GM12878 (cell line): ENCODE measurements at regions not wholly inside any gene's neighbourhood (a gene's known extent, or its start where the extent isn't known, plus 50 kb on each side); places are given as distances from the start of the nearest gene placed in this dataset.

Experiments used
- ATAC-seq: fragments of 200-7000 bp; cut with Tn5 transposase; 3 replicates; pipeline ENCODE4 v1.9.1; 2020; ENCODE audit warnings: mild to moderate bottlenecking, moderate library complexity
- BruUV-seq: library from RNA; stranded (reverse); fragments of 400-500 nt; replicated peaks from 2 replicates; lab custom pipeline; 2021; lab: Mats Ljungman, UMichigan
- CTCF ChIA-PET: fragments of 300-600 bp; sonication (Branson Sonifier 250); formaldehyde crosslinking; extraction: SDS; loops from one replicate; lab custom pipeline; 2021; ENCODE audit warnings: inconsistent platforms; lab: Yijun Ruan, JAX
- POLR2A ChIA-PET: fragments of 350-600 bp; formaldehyde crosslinking; extraction: SDS; loops from one replicate; lab custom pipeline; 2021; ENCODE audit warnings: inconsistent platforms; lab: Charles Lee
- RAD21 ChIA-PET: fragments of 300-600 bp; sonication (Branson Sonifier 250); formaldehyde crosslinking; loops from one replicate; lab custom pipeline; 2023; ENCODE audit warnings: antibody characterized with exemption; ENCODE audit not compliant: unreplicated experiment; lab: Charles Lee
- SMC1A ChIA-PET: fragments of 300-600 bp; sonication (Branson Sonifier 250); formaldehyde crosslinking; loops from one replicate; lab custom pipeline; 2023; ENCODE audit not compliant: unreplicated experiment, uncharacterized antibody; lab: Charles Lee
- DNase-seq: peaks from one replicate; pipeline ENCODE4 v3.0.0-alpha.2; 2011; ENCODE audit warnings: low read depth, low spot score
- FAIRE-seq: peaks from 3 replicates; lab custom pipeline; 2011; peaks lifted over from hg19 to GRCh38; lab: Jason Lieb, UNC
- H2AFZ ChIP-seq: 2 replicates; pipeline ENCODE4 v1.6.0; 2011; ENCODE audit warnings: low read depth, low read length, control low read depth; ENCODE audit not compliant: control insufficient read depth
- H3K27ac ChIP-seq: 2 replicates; pipeline ENCODE4 v1.5.1; 2011; ENCODE audit warnings: control low read depth; ENCODE audit not compliant: control insufficient read depth, insufficient read depth
- H3K27me3 ChIP-seq, 2 experiments: replicated peaks in 1 of 2; 2 replicates each; pipeline versions ENCODE4 v1.6.0 to v1.6.1; 2011; ENCODE audit warnings: low read length in 1 of 2; ENCODE audit not compliant: control insufficient read depth in 2 of 2, insufficient read depth in 2 of 2
- H3K36me3 ChIP-seq, 2 experiments: 2 replicates each; pipeline ENCODE4 v1.5.1; 2011; ENCODE audit warnings: low read length in 1 of 2; ENCODE audit not compliant: control insufficient read depth in 2 of 2, insufficient read depth in 2 of 2
- H3K4me1 ChIP-seq: 2 replicates; pipeline ENCODE4 v1.6.1; 2011; ENCODE audit warnings: mild to moderate bottlenecking, low read length, moderate library complexity, mixed read lengths; ENCODE audit not compliant: control insufficient read depth, insufficient read depth
- H3K4me2 ChIP-seq: 2 replicates; pipeline ENCODE4 v1.6.0; 2011; ENCODE audit warnings: control low read depth; ENCODE audit not compliant: control insufficient read depth, insufficient read depth
- H3K4me3 ChIP-seq: fragments of 200-600 bp; sonication (generic); 2 replicates; pipeline ENCODE4 v1.5.1; 2016
- H3K79me2 ChIP-seq: 2 replicates; pipeline ENCODE4 v1.6.0; 2011; ENCODE audit warnings: low read length; ENCODE audit not compliant: control insufficient read depth, insufficient read depth
- H3K9ac ChIP-seq: 2 replicates; pipeline ENCODE4 v1.8.0; 2011; ENCODE audit warnings: low read length, control low read depth, mixed read lengths; ENCODE audit not compliant: control insufficient read depth, insufficient read depth
- H3K9me3 ChIP-seq: replicated peaks from 3 replicates; pipeline ENCODE4 v1.5.1; 2011; ENCODE audit warnings: mild to moderate bottlenecking, low read length; ENCODE audit not compliant: control insufficient read depth, insufficient read depth
- H4K20me1 ChIP-seq: 2 replicates; pipeline ENCODE4 v1.6.0; 2011; ENCODE audit not compliant: control insufficient read depth, insufficient read depth
- JUNB ChIP-seq: IDR thresholded peaks from 2 replicates; pipeline ENCODE4 v1.6.1; 2016; ENCODE audit warnings: antibody characterized with exemption, mild to moderate bottlenecking
- KAT2A ChIP-seq: conservative IDR thresholded peaks from 2 replicates; pipeline ENCODE4 v1.6.1; 2011; ENCODE audit warnings: low read depth, low read length; ENCODE audit not compliant: control insufficient read depth
- RELA ChIP-seq: fragments of 450-650 bp; IDR thresholded peaks from 2 replicates; pipeline ENCODE4 v1.8.0; 2014; ENCODE audit warnings: borderline replicate concordance; ENCODE audit not compliant: partially characterized antibody
- SMARCA5 ChIP-seq: fragments of 450-650 bp; IDR thresholded peaks from 2 replicates; pipeline ENCODE4 v1.6.1; 2017; ENCODE audit warnings: mild to moderate bottlenecking
- TCF12 ChIP-seq: IDR thresholded peaks from 2 replicates; pipeline ENCODE4 v1.6.1; 2011; ENCODE audit warnings: low read depth, mild to moderate bottlenecking, low read length
- ZNF217 ChIP-seq: fragments of 450-650 bp; IDR thresholded peaks from 2 replicates; pipeline ENCODE4 v1.6.1; 2017; ENCODE audit warnings: antibody characterized with exemption, mild to moderate bottlenecking
- WGBS: methylation state at CpG from one replicate; pipeline ENCODE4 v1.1.6; 2016; ENCODE audit warnings: low lambda C conversion rate; ENCODE audit not compliant: insufficient replicate concordance, insufficient coverage; ENCODE audit errors: missing lambda C conversion rate; 5-methylcytosine and 5-hydroxymethylcytosine counted together
- in situ Hi-C: fragments of 300-500 bp; cut with MboI; formaldehyde crosslinking; loops from 9 replicates; pipeline ENCODE4 v1.14.3; 2018; ENCODE audit warnings: mixed read lengths
- intact Hi-C: fragments of 100-400 bp; cut with micrococcal nuclease; formaldehyde crosslinking; loops from one replicate; pipeline ENCODE4 v1.14.2; 2022; ENCODE audit not compliant: unreplicated experiment
- TF ChIP-seq, protein P1 (sequence below): IDR thresholded peaks from 2 replicates; pipeline ENCODE4 v1.6.1; 2011; ENCODE audit warnings: mild to moderate bottlenecking, low read depth, low read length, moderate library complexity; ENCODE audit not compliant: insufficient replicate concordance

DNA sequence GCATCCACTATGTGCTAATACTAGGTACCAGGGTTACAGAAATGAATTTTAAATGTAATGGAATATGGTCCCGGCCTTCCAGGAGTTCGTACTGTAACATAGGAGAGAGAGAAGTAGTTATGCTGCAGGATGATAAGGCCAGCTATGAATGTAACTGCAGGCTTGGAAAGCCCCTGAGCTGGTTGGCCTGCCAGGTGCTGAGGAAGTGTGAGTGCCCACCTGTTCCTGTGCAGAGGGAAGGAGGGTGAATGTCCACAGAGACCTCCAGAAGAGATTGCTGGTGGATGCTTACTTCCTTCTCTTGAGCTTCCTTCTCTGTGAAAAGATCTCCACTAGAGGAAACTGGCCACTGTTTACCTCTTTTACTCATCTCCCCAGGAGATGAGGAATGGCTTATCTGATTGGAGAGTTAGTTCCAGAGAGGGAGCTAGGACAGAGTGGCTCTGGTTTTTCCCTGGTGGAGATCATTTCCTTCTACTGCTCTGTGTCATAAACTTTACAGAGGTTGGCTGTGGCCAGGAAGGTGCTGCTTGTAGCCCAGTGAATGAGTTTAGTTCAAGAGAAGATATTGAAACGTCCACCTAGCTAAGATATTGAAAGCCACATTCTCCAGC, 114.0 kb upstream of the LNX1 start (continued):
- TF ChIP-seq TCF12, result peak; percentile 92
- peak; percentile 79 for TF ChIP-seq RELA
- TF ChIP-seq JUNB, result peak; percentile 56
- TF ChIP-seq, protein P1, sequence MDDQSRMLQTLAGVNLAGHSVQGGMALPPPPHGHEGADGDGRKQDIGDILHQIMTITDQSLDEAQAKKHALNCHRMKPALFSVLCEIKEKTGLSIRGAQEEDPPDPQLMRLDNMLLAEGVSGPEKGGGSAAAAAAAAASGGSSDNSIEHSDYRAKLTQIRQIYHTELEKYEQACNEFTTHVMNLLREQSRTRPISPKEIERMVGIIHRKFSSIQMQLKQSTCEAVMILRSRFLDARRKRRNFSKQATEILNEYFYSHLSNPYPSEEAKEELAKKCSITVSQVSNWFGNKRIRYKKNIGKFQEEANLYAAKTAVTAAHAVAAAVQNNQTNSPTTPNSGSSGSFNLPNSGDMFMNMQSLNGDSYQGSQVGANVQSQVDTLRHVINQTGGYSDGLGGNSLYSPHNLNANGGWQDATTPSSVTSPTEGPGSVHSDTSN, result no peak

- Histone ChIP-seq H4K20me1 (no peaks in the 10 kb centered on the region), H3K27me3 (no peaks in the 10 kb centered on the region), H3K79me2 (no peaks in the 10 kb centered on the region), H3K4me3 (no peak overlapping the region), H3K4me2 (no peak overlapping the region), H3K9ac (no peak overlapping the region), H3K27ac (peak overlapping the region; percentile 50; the same call in 1 of the 2 replicates), H3K36me3 (no peaks in the 10 kb centered on the region), H3K4me1 (peaks cover 49% of the 10 kb centered on the region), H3K9me3 (peaks cover 4% of the 10 kb centered on the region; the same call in 2 of the 3 replicates), H2AFZ (no peak overlapping the region)
- SMC1A ChIA-PET, result interaction anchor here (1.4 to 14.8 kb wide), 10 partner anchors 8 to 505 kb away, joined by 4 to 228 read pairs (median 50); no protein-coding TSS in a partner anchor
- CTCF ChIA-PET, result interaction anchor here (1.1 to 11.6 kb wide), 11 partner anchors 9 to 688 kb away, joined by 3 to 305 read pairs (median 21); no protein-coding TSS in a partner anchor
- BruUV-seq, result no TSS peak
- FAIRE-seq, result no peak
- POLR2A ChIA-PET, result interaction anchor here (1.2 to 5.3 kb wide), 6 partner anchors 9 to 64 kb away, joined by 3 to 46 read pairs (median 6); no protein-coding TSS in a partner anchor
- no peak for DNase-seq
- intact Hi-C loops (loop anchor here (5.0 to 10.0 kb wide), 4 partner anchors 212 to 690 kb away; partner anchors contain the start of gene CHIC2), in situ Hi-C loops (loop anchor here (10.0 kb wide), 1 partner anchor 60 kb away; no protein-coding TSS in a partner anchor)
- RAD21 ChIA-PET, result interaction anchor here (1.4 to 6.1 kb wide), 9 partner anchors 8 to 691 kb away, joined by 3 to 132 read pairs (median 19); no protein-coding TSS in a partner anchor
- TF ChIP-seq KAT2A (no peak), SMARCA5 (0 out of 2 replicates have a peak, but pooled peaks have one; percentile 16), ZNF217 (0 out of 2 replicates have a peak, but pooled peaks have one; percentile 41)
- 77% methylated on average over 2 of the region's 2 CpGs for WGBS
- no peak for ATAC-seq
Observed at GRCh38 chr4:53704329-53704728, 113.0 kb upstream of the LNX1 start.
